ENCODE measurements at regions not wholly inside any gene's neighbourhood (a gene's known extent, or its start where the extent isn't known, plus 50 kb on each side); places are given as distances from the start of the nearest gene placed in this dataset.

- no peaks in the 10 kb centered on the region for H3F3A ChIP-seq (ENCODE audit: insufficient read depth, low read length)
- H3K9ac ChIP-seq (ENCODE audit: low read length): no peak overlapping the region
- H4K20me1 ChIP-seq (ENCODE audit: insufficient read depth, low read length): no peaks in the 10 kb centered on the region
- no peaks in the 10 kb centered on the region for H3K9me2 ChIP-seq (ENCODE audit: low read depth, low read length)
- no peak overlapping the region for H2AFZ ChIP-seq (ENCODE audit: low read length)
- no peak overlapping the region for H3K4me3 ChIP-seq (ENCODE audit: low read depth, low read length, poor library complexity, severe bottlenecking)
- no peak for TF ChIP-seq CTCF (IDR thresholded peaks at IDR 0.05; ENCODE audit: low read length)
- no peak for TF ChIP-seq EZH2 (IDR thresholded peaks at IDR 0.05; ENCODE audit: borderline replicate concordance, low read length)
- no peaks in the 10 kb centered on the region for H3K4me1 ChIP-seq (ENCODE audit: insufficient read depth, low read length, severe bottlenecking)
- H3K36me3 ChIP-seq (ENCODE audit: insufficient read depth, low read length): no peaks in the 10 kb centered on the region
- no peak overlapping the region for H3K27ac ChIP-seq (ENCODE audit: low read depth, low read length, poor library complexity, severe bottlenecking)
- no peaks in the 10 kb centered on the region for H3K79me2 ChIP-seq (ENCODE audit: insufficient read depth, low read length)
- H3K27me3 ChIP-seq (ENCODE audit: insufficient read depth, low read length): no peaks in the 10 kb centered on the region
- H3K4me2 ChIP-seq (ENCODE audit: low read length): no peak overlapping the region
- no peaks in the 10 kb centered on the region for H3K9me3 ChIP-seq (ENCODE audit: low read length)
These were observed 480.1 kb upstream of the SMARCA2 start for GRCh38 chr9:1535051-1535450.

GRCh38 chr9:1535599-1535998 is 479.5 kb upstream of the SMARCA2 start:
- H3K27me3 ChIP-seq (ENCODE audit: insufficient read depth, low read length): no peaks in the 10 kb centered on the region
- no peaks in the 10 kb centered on the region for H3K79me2 ChIP-seq (ENCODE audit: insufficient read depth, low read length)
- H2AFZ ChIP-seq (ENCODE audit: low read length): no peak overlapping the region
- H3K36me3 ChIP-seq (ENCODE audit: insufficient read depth, low read length): no peaks in the 10 kb centered on the region
- no peaks in the 10 kb centered on the region for H4K20me1 ChIP-seq (ENCODE audit: insufficient read depth, low read length)
- no peaks in the 10 kb centered on the region for H3K4me1 ChIP-seq (ENCODE audit: insufficient read depth, low read length, severe bottlenecking)
- H3K9me3 ChIP-seq (ENCODE audit: low read length): no peaks in the 10 kb centered on the region
- H3K4me2 ChIP-seq (ENCODE audit: low read length): no peak overlapping the region
- no peak overlapping the region for H3K9ac ChIP-seq (ENCODE audit: low read length)
- H3K4me3 ChIP-seq (ENCODE audit: low read depth, low read length, poor library complexity, severe bottlenecking): no peak overlapping the region
- no peak overlapping the region for H3K27ac ChIP-seq (ENCODE audit: low read depth, low read length, poor library complexity, severe bottlenecking)
- H3K9me2 ChIP-seq (ENCODE audit: low read depth, low read length): no peaks in the 10 kb centered on the region
- H3F3A ChIP-seq (ENCODE audit: insufficient read depth, low read length): no peaks in the 10 kb centered on the region
- TF ChIP-seq EZH2 (IDR thresholded peaks at IDR 0.05; ENCODE audit: borderline replicate concordance, low read length): no peak
- TF ChIP-seq CTCF (IDR thresholded peaks at IDR 0.05; ENCODE audit: low read length): no peak

- H3K79me2 ChIP-seq (ENCODE audit: insufficient read depth, low read length): no peaks in the 10 kb centered on the region
- H3K9me3 ChIP-seq (ENCODE audit: low read length): no peaks in the 10 kb centered on the region
- no peak overlapping the region for H3K4me3 ChIP-seq (ENCODE audit: low read depth, low read length, poor library complexity, severe bottlenecking)
- TF ChIP-seq CTCF (IDR thresholded peaks at IDR 0.05; ENCODE audit: low read length) (no peak), EZH2 (IDR thresholded peaks at IDR 0.05; ENCODE audit: borderline replicate concordance, low read length) (no peak)
- H3F3A ChIP-seq (ENCODE audit: insufficient read depth, low read length): no peaks in the 10 kb centered on the region
- H3K9me2 ChIP-seq (ENCODE audit: low read depth, low read length): no peaks in the 10 kb centered on the region
- H3K9ac ChIP-seq (ENCODE audit: low read length): no peak overlapping the region
- H3K27ac ChIP-seq (ENCODE audit: low read depth, low read length, poor library complexity, severe bottlenecking): no peak overlapping the region
- no peaks in the 10 kb centered on the region for H4K20me1 ChIP-seq (ENCODE audit: insufficient read depth, low read length)
- no peaks in the 10 kb centered on the region for H3K36me3 ChIP-seq (ENCODE audit: insufficient read depth, low read length)
- H3K27me3 ChIP-seq (ENCODE audit: insufficient read depth, low read length): no peaks in the 10 kb centered on the region
- H3K4me1 ChIP-seq (ENCODE audit: insufficient read depth, low read length, severe bottlenecking): no peaks in the 10 kb centered on the region
- no peak overlapping the region for H3K4me2 ChIP-seq (ENCODE audit: low read length)
- no peak overlapping the region for H2AFZ ChIP-seq (ENCODE audit: low read length)
These were observed 478.5 kb upstream of the SMARCA2 start for GRCh38 chr9:1536522-1537170.

Data from OCI-LY1 (cell line).